ENCODE measurements at regions not wholly inside any gene's neighbourhood (a gene's known extent, or its start where the extent isn't known, plus 50 kb on each side); places are given as distances from the start of the nearest gene placed in this dataset.
"Not testable (repeated sequence)": the region's sequence is repeated elsewhere in the genome, so short reads cannot be mapped to it uniquely, and the experiment has no call there.

DNA sequence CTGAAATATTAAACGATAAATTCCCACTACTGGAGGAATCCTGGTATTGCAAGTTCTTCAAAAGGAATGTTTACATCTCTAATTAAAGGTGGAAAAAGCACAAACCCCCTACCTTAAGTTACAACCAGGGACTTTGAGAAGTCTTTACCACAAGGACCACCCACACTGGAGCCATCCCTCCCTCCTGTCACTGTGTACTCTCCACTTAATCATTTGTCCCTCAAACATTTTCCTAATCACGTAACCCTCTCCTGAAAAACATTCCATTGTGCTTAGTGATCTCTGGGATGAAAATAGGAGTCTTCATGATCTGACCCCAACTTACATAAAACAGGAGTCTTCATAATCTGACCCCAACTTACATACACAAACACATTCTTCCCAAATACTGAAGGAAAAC lies 85.7 kb downstream of the SUCLG1 start:
- no peak for DNase-seq

DNA sequence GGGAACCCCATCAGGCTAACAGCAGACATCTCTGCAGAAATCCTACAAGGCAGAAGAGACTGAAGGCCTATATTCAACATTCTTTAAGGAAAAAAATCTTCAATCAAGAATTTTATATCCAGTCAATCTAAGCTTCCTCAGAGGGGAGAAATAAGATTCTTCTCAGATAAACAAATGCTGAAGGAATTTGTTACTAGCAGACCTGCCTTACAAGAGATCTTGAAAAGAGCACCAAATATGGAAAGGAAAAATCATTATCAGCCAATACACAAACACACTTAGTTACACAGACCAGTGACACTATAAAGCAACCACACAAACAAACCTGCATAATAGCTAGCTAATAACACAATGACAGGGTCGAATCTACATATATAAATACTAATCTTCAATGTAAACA lies 96.5 kb downstream of the SUCLG1 start:
- DNase-seq = no peak

DNA sequence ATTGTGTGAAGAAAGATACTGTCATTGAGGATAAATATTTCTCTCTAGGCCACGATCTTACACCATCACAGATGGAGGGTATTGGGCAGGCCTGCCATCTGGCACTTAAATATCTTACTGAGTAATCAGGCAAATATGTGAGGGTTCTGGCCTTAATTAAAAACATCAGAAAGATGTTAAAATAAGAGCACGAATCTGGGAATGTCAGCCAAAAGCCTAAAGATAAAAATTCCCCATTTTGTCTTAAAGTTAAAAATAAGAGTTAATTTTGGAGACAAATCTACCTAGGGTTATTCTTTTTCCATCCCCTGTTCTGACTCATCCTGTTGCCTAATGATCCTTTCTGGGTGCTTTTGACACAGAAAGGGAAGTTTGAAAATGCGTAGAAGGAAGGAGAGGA lies 121.0 kb downstream of the SUCLG1 start:
- DNase-seq = no peak

DNA sequence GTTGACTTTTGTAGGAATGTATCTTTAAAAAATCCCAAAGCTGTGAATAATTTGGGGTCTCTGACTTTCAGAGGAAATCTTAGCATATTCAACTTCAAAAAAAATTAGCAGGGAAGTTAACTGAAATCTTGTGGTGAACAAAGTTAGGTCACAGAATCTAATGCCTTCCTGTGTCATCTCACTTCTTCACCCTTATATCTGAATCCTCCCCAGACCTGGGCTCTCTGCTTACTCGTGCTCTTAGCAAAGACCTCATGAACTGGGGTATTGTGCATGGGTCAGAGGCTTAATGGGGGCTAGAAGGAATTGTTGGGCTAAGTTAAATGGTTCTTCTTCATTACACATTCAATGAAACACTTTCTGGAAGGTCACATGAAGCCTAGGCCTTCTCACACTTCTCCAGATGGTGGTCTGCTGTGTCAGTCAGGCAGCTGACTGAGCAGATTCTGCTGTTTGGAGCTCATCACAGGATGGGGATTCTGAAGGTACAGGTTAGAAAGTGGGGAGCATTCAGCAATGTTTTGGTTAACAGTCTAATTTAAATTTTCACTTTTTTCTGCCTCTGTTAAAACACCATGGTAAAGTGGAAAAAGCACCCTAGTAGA lies 131.3 kb downstream of the SUCLG1 start:
- DNase-seq = no peak

DNA sequence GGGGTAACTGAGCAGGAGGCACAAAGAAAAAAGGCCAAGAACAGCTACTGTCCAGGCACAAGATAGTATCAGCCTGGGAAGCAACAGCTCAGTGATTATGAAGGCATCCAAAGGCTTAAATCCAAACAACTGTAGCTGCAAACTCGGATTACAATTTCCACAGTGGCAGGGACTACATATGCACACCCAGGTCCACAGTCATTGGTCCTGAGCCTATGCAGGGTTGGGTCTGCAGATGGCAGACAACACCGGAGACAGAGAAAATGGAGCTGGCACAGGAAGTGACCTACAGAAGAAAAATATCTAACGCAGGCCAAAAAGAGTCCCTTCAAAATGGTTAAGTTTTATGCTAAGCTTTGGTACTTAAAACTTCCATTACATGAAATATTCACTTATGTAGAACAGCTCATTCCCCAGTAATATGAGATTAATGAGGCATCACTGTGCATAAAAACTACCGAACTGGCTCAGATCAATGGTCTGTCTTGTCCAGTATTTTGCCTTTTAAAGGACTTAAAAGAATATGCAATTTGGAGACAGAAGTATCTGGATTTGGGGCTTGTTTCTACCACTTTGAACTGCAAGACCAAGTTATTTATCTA lies 132.1 kb downstream of the SUCLG1 start:
- no peak for DNase-seq

DNA sequence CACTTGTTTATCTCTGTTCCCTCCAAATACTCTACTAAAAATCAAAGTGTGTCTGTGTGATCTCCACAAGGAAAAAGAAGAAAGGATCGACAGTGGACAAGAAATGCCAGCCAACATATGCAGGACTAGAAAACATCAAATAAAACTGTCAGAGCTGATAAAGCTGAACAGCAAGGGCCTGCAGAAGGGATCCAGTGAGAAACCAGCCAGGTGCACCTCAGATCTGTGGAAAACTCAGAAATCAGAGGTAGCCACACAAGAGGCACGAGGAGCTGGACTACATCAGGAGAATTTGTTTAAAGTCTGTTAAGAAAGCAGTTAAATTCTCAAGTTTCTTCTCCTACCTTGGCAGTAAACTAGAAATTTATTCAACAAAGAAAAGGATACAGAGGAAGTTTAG lies 135.2 kb downstream of the SUCLG1 start:
- no peak for DNase-seq

DNA sequence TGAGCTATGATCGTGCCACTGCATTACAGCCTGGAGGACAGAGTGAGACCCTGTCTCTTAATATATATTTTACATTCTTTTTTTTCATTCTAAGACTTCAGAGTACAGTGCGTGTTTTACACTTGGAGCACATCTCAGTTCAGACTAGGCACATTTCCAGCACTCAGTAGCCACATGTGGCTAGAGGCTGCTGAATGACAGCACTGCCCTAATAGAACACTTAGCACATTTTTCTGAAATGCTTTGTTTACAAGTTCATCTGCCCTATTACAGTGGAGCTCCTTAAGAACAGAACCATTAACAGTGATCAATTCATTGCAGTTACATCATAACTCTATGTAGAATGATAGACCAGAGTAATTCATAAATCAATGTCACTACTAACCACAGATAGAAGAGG lies 138.1 kb downstream of the SUCLG1 start:
- no peak for DNase-seq

DNA sequence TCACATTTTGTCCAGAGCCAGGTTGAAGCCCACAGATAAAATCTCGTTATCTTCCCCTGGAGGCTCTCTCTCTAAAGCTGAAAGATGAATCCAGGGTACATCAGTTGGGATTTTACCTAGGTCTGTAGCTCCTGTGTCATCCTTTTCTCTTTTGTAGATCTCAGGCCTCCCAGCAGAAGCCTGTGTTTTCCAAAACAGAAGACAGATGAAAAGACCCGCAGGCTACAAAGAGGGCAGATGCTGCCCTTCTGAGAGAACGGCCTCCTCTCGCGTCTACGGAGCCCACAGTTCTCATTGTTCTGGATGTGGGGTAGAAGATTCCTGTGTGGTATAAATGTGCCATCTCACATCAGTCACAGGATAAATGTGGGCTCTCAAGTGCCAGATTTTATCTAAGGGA lies 139.5 kb downstream of the SUCLG1 start:
- no peak for DNase-seq

DNA sequence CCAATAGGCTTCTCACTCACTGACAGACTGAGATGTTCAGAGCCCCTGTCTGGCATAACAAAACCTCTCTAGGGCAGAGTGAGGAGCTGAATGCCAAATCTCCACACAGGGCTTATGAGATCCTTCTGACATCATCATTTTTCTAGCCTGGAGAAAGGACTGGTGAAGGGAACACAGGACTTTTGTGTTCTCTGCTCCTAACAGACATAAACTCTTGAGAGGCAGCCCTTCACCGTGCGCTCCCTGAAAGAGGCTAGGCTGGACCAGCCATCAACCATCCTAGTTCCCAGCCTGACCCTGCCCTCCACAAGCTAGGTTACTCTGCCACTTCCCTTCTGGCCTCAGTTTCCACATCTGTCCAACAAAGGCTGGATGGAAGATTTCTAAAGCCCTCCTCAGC lies 141.9 kb downstream of the SUCLG1 start:
- no peak for DNase-seq

DNA sequence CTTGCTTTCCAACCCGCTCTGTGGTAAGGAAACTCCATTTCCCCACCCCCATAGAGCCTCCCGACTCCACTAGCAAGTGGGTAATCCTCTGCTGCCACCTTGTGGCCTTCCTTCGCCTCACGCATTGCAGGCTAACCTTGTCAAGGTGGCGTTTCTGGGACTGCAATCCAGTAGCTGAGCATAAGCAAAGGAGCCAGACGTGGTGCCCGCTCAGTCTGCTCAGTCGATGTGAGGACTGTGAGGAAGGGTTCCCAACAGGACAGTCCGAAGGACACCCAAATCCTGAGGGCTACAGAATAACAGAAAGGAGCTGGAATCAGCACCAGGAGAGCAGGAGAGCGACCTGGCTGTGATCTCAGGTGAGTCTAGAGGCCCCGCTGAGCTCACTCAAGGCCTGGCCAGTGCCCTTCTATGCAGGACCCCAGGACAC lies 144.2 kb downstream of the SUCLG1 start:
- DNase-seq = peak; percentile 74

DNA sequence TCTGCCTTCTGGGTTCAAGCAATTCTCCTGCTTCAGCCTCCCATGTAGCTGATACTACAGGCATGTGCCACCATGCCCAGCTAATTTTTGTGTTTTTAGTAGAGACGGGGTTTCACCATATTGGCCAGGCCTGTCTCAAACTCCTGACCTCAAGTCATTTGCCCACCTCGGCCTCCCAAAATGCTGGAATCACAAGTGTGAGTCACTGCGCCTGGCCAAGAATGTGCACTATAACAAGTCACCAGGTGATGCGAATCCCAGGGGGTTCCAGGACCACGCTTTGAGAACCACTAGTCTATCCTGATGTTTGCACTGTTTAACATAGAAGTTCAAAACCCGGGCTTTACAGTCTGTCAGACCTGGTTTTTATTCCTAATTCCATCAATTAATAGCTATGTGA lies 144.8 kb downstream of the SUCLG1 start:
- no peak for DNase-seq

DNA sequence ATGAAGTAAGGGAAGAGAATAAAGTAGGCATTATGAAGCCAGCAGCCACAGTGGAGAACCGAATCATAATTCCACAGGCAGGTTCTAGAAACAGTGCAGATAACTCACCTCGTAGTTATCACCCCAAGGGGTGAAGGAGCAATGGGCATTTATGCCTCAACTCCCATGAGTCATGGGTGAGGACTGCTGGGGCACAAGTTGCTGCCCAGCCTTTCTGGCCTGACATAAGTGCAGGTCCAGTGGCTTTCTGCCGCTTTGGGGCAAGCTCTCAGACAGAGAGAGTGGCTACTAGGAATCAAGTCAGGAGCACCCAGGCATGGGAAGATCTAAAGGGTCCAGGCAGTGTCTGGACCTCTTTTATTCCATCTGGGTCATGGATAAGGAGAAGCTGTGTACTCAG lies 149.8 kb downstream of the SUCLG1 start:
- DNase-seq = no peak

DNA sequence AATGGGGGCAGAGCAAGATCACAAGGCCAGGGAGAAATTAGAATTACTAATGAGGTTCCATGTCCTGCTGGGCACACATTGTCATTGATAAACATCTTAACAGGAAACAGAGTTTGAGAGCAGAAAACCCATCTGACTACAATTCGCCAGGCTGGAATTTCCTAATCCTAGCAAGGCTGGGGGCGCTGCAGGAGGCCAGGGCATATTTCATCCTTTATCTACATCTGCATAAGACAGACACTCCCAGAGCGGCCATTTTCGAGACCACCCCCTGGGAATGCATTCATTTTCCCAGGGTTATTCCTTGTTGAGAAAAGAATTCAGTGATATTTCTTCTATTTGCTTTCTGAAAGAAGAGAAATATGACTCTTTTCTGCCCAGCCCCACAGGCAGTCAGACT lies 152.7 kb downstream of the SUCLG1 start:
- DNase-seq = no peak

DNA sequence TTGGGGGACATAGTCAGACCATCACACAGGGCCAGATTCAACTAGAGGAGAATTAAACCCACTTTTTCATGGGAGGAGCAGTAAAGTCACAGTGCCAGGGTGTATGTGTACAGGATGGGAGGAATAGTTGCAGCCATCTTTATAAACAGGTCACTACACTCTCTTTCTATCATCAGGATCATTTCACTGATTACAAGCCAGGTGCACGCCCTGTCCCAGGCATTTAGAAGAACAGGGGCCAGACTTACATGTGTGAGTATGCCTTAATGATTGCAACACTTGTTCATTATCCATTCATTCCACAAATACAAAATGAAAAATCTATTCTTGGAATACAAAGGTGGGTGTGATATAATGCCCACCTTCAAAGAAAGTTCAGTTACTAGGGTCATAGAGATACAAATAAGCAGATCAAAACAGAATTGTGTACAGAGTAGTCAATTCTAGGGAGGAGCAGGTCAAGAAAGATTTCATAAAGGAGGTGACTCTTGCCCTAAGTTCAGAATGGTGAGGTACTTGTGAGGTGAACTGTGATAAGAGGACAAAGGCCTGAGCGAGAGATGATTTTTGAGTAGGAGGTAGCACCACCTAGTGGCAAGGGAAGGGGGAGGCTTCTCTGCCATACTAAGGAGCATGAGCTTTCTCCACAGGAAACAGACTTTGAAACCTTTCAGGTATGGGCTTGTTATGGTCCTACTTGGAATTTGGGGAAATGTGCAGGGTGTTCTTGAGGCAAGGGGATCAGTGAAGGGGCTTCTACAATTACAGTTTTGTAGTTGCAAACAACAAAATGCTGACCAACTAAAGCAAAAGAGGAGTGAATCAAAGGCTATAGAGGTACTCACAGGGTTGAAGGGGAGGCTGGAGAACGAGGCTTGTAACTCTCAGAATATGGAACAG lies 156.3 kb downstream of the SUCLG1 start:
- peak; percentile 11 for DNase-seq

DNA sequence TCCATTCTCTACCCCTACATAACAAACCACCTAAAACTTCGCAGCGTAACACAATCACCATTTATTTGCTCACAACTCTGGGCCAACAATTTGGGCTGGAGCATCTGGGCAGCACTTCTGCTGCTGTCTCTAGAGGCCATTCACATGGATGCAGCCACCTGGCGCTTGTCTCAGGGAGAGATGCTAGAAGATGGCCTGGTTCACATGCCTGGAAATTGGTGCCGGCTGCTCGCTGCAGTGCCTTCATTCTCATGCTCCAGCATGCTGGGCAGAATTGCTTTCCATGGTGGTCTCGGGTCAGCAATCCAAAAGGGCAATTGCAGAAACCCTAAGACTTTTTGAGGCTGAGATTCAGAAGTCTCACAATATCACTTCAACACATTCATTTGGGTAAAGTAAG lies 157.4 kb downstream of the SUCLG1 start:
- no peak for DNase-seq

DNA sequence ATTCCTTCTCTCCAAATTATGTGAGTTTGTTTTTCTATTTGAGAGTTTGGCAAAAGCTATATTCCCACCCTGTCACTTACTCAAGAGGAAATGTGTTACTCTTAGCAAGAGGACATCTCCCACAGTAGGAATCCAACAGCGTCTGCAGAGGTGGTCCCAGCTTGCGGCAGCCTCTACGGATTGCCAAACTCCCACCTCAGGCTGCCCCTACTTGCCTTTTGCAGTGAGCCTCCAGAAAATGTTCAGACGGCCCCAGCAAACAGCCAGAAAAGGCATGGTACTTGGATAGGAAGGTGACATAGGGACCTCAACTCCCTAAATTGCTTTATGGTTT lies 158.4 kb downstream of the SUCLG1 start:
- no peak for DNase-seq

DNA sequence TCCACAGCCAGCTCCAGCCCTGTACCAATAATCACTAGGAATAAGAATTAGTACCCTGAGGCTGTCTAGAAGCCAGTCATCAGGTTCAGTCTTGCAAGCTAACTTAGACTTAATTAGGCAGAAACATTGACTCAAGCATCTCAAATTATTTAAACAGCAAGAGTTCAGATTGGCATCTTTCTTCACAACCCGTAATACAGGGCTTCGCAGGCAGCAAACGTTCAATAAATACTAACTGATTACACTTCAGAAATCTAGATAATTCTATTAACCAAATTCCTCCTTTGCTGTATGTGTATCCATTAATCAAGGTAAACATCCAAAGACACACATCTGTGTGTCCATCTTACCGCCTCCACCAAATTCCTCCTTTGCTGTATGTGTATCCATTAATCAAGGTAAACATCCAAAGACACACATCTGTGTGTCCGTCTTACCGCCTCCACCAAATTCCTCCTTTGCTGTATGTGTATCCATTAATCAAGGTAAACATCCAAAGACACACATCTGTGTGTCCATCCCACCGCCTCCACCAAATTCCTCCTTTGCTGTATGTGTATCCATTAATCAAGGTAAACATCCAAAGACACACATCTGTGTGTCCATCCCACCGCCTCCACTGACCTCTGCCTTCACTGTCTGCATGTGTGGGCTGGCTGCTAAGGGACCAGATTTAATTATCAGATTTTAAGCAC lies 158.9 kb downstream of the SUCLG1 start:
- not testable (repeated sequence) for DNase-seq

DNA sequence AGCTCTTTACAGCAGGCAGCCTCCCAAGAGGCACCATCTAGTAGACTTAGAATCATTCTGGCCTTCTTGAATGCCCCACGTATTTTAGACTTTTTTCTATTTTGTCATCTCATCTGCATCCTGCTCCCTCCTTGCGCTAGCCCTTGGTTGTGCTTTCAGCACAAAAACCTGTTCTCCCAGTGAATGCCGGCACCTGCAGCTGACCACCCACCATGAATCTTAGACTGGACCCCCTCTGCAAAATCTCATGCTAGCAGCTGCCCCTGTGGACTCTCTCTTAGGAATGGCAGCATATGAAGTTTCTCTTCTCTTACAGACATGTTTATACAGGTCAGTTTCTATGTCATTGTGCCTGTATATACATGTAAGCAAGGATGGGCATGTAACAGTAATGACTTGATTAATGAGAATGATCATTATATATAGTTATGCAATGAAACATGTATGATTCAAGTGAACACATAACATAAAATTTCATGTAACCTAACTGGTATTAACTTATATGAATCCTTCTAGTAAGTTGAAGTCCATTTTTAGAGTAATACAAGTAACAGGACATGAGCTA lies 159.8 kb downstream of the SUCLG1 start:
- no peak for DNase-seq

DNA sequence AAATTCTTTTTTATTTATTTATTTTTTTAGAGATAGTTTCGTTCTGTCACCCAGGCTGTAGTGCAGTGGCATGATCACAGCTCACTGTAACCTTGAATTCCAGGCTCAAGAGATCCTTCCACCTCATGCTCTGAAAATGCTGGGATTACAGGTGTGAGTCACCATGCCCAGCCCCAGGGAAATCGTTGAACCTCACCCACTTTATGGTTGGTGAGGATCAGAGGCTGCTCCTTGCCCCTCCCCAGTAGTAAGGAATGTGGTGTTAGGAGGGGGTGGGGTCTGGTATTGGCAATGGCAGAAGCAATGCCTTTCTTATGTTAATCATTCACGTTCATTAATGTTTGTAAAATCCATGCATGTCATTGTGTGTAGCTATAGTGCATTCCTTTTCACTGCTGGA lies 161.9 kb downstream of the SUCLG1 start:
- no peak for DNase-seq

DNA sequence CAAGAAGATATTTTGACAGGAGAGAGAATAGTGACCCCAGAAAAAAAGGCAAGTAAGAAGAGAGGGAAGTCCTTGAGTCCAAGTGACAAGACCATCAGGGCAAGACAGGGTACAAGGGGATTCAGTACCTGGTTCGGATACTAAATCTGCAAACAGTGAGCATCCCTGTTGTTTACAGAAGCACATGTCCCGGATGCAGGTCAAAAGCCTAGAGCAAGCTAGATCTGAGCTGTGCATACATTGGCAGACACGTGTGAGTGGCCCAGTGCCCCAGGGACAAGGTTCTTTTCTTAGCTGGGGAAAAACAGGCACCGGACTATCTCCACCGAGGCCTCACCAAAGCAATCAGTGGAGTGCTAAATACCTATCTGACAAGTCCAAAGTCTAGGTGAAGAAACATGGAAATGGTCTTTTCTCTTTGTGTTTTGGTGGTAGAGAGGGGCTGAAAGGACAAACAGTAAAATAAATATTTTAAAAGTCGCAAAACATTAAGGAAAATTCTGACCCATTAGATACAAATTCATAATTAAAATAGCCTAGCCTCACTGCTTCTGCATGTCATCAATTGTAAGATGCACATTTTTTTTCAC lies 165.2 kb downstream of the SUCLG1 start:
- DNase-seq = no peak

DNA sequence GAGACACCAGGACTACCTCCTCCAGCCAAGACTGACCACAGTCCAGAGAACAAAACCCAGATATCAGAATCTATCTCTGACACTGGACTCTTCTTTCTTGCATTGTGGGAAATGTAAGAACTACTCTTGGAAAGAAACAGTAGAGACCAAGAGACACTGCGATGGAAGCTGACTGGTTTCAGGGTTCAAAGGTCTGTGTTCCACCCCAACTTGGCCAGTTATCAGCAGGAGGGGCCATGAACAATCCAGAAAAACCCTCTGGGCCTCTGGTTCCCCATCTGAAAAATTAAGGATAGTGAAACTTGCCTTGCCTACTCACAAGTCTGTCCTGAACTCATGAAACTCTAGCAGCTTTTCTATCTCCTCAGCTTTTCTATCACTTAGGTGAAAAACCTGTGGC lies 166.5 kb downstream of the SUCLG1 start:
- DNase-seq = no peak

DNA sequence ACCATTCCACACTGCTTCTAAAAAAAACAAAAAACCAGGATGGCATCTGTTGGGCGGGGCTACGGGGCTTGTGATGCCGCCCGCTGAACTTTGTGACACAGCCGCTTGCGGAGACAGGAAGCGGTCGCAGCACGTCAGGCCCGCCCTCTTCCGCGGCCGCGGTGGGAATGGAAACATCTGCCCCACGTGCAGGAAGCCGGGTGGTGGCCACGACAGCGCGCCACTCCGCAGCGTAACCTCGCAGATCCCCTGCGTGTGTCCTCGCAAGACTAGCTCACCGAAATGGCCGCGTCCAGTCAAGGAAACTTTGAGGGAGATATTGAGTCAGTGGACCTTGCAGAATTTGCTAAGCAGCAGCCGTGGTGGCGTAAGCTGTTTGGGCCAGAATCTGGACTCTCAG lies 168.5 kb downstream of the SUCLG1 start:
- no peak for DNase-seq

DNA sequence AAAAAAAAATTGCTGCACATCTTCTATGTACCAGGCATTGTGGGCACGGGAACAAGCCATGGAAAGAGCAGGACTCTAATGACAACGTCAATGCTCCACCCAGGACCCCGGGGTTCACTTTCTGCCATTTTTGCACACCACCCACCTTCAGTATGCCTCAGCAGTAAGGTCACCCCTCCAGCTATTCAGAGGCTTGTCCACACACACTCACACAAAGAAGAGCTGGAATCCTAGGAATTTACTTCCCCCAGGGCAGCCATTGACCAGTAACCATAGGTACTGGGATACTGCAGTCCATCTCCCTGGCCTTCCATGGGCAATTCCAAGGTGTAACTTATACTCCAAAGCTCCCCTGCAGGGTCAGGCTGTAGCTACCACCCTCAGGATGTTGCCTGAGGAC lies 170.8 kb downstream of the SUCLG1 start:
- DNase-seq = no peak

All from NCI-H1092 (cell line).